ENCODE measurements at regions not wholly inside any gene's neighbourhood (a gene's known extent, or its start where the extent isn't known, plus 50 kb on each side); places are given as distances from the start of the nearest gene placed in this dataset.

- no peak for DNase-seq (ENCODE audit: low read depth, low spot score)
- no peak overlapping the region for H3K27ac ChIP-seq
Measured at GRCh38 chr10:59595593-59595992, 114.1 kb downstream of the SLC16A9 start.

- DNase-seq (ENCODE audit: low read depth, low spot score) = no peak
- H3K27ac ChIP-seq = no peak overlapping the region
Measured at GRCh38 chr10:59593768-59594167, 115.9 kb downstream of the SLC16A9 start.

GRCh38 chr10:59589796-59590195 is 119.9 kb downstream of the SLC16A9 start:
- no peak for DNase-seq (ENCODE audit: low read depth, low spot score)
- H3K27ac ChIP-seq = no peak overlapping the region

- DNase-seq (ENCODE audit: low read depth, low spot score) = no peak
- no peak overlapping the region for H3K27ac ChIP-seq
Measured at GRCh38 chr10:59588791-59589190, 120.9 kb downstream of the SLC16A9 start.

- peak overlapping the region; percentile 73 for H3K27ac ChIP-seq
- DNase-seq (ENCODE audit: low read depth, low spot score) = no peak
Measured at GRCh38 chr10:59587756-59588140, 121.9 kb downstream of the SLC16A9 start.

- peak; percentile 90 for DNase-seq (ENCODE audit: low read depth, low spot score)
- peak overlapping the region; percentile 73 for H3K27ac ChIP-seq
Measured at GRCh38 chr10:59587083-59587755, 122.4 kb downstream of the SLC16A9 start.

- H3K27ac ChIP-seq = peak overlapping the region; percentile 73
- DNase-seq (ENCODE audit: low read depth, low spot score) = no peak
Measured at GRCh38 chr10:59586407-59586891, 123.2 kb downstream of the SLC16A9 start.

- H3K27ac ChIP-seq = peak overlapping the region; percentile 9
- no peak for DNase-seq (ENCODE audit: low read depth, low spot score)
Measured at GRCh38 chr10:59585046-59585700, 124.5 kb downstream of the SLC16A9 start.

- no peak for DNase-seq (ENCODE audit: low read depth, low spot score)
- H3K27ac ChIP-seq = no peak overlapping the region
Measured at GRCh38 chr10:59582780-59583179, 126.9 kb downstream of the SLC16A9 start.

GRCh38 chr10:59582058-59582457 is 127.6 kb downstream of the SLC16A9 start:
- no peak overlapping the region for H3K27ac ChIP-seq
- no peak for DNase-seq (ENCODE audit: low read depth, low spot score)

GRCh38 chr10:59580026-59580863 is 129.4 kb downstream of the SLC16A9 start:
- H3K27ac ChIP-seq = no peak overlapping the region
- DNase-seq (ENCODE audit: low read depth, low spot score) = no peak

- DNase-seq (ENCODE audit: low read depth, low spot score) = no peak
Measured at GRCh38 chr10:59578741-59579140, 130.9 kb downstream of the SLC16A9 start.

GRCh38 chr10:59577984-59578383 is 131.7 kb downstream of the SLC16A9 start:
- DNase-seq (ENCODE audit: low read depth, low spot score) = no peak
- no peak overlapping the region for H3K27ac ChIP-seq

More at GRCh38 chr10:59578741-59579140, 130.9 kb downstream of the SLC16A9 start:
- no peak overlapping the region for H3K27ac ChIP-seq

GRCh38 chr10:59575269-59575668 is 134.4 kb downstream of the SLC16A9 start:
- no peak for DNase-seq (ENCODE audit: low read depth, low spot score)

GRCh38 chr10:59563531-59563930 is 146.1 kb downstream of the SLC16A9 start:
- H3K27ac ChIP-seq = no peak overlapping the region
- DNase-seq (ENCODE audit: low read depth, low spot score) = no peak

More at GRCh38 chr10:59575269-59575668, 134.4 kb downstream of the SLC16A9 start:
- no peak overlapping the region for H3K27ac ChIP-seq

- DNase-seq (ENCODE audit: low read depth, low spot score) = no peak
- no peak overlapping the region for H3K27ac ChIP-seq
Measured at GRCh38 chr10:59562126-59562525, 147.5 kb downstream of the SLC16A9 start.

GRCh38 chr10:59561477-59562121 is 148.1 kb downstream of the SLC16A9 start:
- H3K27ac ChIP-seq = no peak overlapping the region
- no peak for DNase-seq (ENCODE audit: low read depth, low spot score)

- H3K27ac ChIP-seq = no peak overlapping the region
- DNase-seq (ENCODE audit: low read depth, low spot score) = no peak
Measured at GRCh38 chr10:59560990-59561389, 148.7 kb downstream of the SLC16A9 start.

GRCh38 chr10:59560161-59560560 is 149.5 kb downstream of the SLC16A9 start:
- H3K27ac ChIP-seq = no peak overlapping the region
- DNase-seq (ENCODE audit: low read depth, low spot score) = no peak

- H3K27ac ChIP-seq = no peak overlapping the region
- DNase-seq (ENCODE audit: low read depth, low spot score) = no peak
Measured at GRCh38 chr10:59558066-59558465, 151.6 kb downstream of the SLC16A9 start.

Measured in epithelial cell of prostate (primary cell).